SK-N-SH treated with all-trans-retinoic acid at 6 μM for 48 hours (cell line): ENCODE measurements at regions not wholly inside any gene's neighbourhood (a gene's known extent, or its start where the extent isn't known, plus 50 kb on each side); places are given as distances from the start of the nearest gene placed in this dataset.

ENCODE experiments used
- ARNTL ChIP-seq: fragments of 450-650 bp; formaldehyde crosslinking; IDR thresholded peaks from 2 replicates; pipeline ENCODE4 v1.5.0; 2020; ENCODE audit warnings: low read depth, mild to moderate bottlenecking, moderate library complexity, borderline replicate concordance
- ISL1 ChIP-seq: fragments of 250-450 bp; sonication (Bioruptor Pico); IDR thresholded peaks from 2 replicates; pipeline ENCODE4 v2.1.2; 2022; ENCODE audit warnings: mild to moderate bottlenecking, moderate library complexity
- OSR1 ChIP-seq: fragments of 250-450 bp; sonication (Bioruptor Pico); IDR thresholded peaks from 2 replicates; pipeline ENCODE4 v1.8.0; 2022; ENCODE audit warnings: moderate library complexity, mild to moderate bottlenecking, inconsistent platforms
- ZNF565 ChIP-seq: fragments of 450-650 bp; formaldehyde crosslinking; conservative IDR thresholded peaks from 2 replicates; pipeline ENCODE4 v1.5.0; 2020; ENCODE audit warnings: low read depth, mild to moderate bottlenecking, moderate library complexity
- TF ChIP-seq, protein P1 (sequence below): fragments of 250-450 bp; sonication (Bioruptor Pico); IDR thresholded peaks from 2 replicates; pipeline ENCODE4 v1.5.0; 2020; ENCODE audit warnings: mild to moderate bottlenecking, moderate library complexity

DNA sequence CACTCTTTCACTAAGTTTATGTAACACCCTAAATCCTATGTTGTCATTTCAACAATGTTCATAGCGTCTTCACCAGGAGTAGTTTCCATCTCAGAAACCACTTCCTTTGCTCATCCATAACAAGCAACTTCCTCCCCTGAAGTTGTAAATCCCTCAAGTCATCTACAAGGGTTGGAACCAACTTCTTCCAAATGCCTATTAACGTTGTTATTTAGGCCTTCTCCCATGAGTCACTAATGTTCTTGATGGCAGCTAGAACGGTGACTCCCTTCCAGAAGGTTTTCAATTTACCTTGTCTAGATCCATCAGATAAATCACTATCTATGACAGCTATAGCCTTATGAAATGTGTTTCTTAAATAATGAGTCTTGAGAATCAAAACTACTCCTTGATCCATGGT, 73.3 kb upstream of the TARS1 start:
- TF ChIP-seq ISL1 (CRISPR knock-in tag) (no peak), ZNF565 (CRISPR knock-in tag) (no peak), OSR1 (no peak), ARNTL (CRISPR knock-in tag) (no peak)
- TF ChIP-seq, protein P1, sequence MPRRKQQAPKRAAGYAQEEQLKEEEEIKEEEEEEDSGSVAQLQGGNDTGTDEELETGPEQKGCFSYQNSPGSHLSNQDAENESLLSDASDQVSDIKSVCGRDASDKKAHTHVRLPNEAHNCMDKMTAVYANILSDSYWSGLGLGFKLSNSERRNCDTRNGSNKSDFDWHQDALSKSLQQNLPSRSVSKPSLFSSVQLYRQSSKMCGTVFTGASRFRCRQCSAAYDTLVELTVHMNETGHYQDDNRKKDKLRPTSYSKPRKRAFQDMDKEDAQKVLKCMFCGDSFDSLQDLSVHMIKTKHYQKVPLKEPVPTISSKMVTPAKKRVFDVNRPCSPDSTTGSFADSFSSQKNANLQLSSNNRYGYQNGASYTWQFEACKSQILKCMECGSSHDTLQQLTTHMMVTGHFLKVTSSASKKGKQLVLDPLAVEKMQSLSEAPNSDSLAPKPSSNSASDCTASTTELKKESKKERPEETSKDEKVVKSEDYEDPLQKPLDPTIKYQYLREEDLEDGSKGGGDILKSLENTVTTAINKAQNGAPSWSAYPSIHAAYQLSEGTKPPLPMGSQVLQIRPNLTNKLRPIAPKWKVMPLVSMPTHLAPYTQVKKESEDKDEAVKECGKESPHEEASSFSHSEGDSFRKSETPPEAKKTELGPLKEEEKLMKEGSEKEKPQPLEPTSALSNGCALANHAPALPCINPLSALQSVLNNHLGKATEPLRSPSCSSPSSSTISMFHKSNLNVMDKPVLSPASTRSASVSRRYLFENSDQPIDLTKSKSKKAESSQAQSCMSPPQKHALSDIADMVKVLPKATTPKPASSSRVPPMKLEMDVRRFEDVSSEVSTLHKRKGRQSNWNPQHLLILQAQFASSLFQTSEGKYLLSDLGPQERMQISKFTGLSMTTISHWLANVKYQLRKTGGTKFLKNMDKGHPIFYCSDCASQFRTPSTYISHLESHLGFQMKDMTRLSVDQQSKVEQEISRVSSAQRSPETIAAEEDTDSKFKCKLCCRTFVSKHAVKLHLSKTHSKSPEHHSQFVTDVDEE (CRISPR knock-in tag): no peak
